ENCODE measurements at regions not wholly inside any gene's neighbourhood (a gene's known extent, or its start where the extent isn't known, plus 50 kb on each side); places are given as distances from the start of the nearest gene placed in this dataset.

GRCh38 chr4:24252121-24252520 is 332.2 kb downstream of the DHX15 start (continued):
- TF ChIP-seq RNF2 (IDR thresholded peaks at IDR 0.05; ENCODE audit: borderline replicate concordance, low read depth, low read length, missing control alignments, poor library complexity, severe bottlenecking), result no peak
- no peak for TF ChIP-seq MAX (IDR thresholded peaks at IDR 0.05)
- no peak for TF ChIP-seq SP4 (IDR thresholded peaks at IDR 0.05; ENCODE audit: low read length)
- TF ChIP-seq FOSL1 (IDR thresholded peaks at IDR 0.05; ENCODE audit: insufficient read depth, low read depth, low read length), result no peak
- no peak for TF ChIP-seq CHD7 (IDR thresholded peaks at IDR 0.05; ENCODE audit: insufficient replicate concordance, low read length)
- no peak for TF ChIP-seq POLR2A (IDR thresholded peaks at IDR 0.05; ENCODE audit: control extremely low read depth in 1 of 2, low read depth in 2 of 2, low read length in 2 of 2)
- no peak for TF ChIP-seq RBBP5 (IDR thresholded peaks at IDR 0.05; ENCODE audit: borderline replicate concordance, low read depth, low read length)
